ENCODE measurements at regions not wholly inside any gene's neighbourhood (a gene's known extent, or its start where the extent isn't known, plus 50 kb on each side); places are given as distances from the start of the nearest gene placed in this dataset.

GRCh38 chr7:94330269-94331020 lies 64.2 kb upstream of the COL1A2 start:
- H3K4me3 ChIP-seq = no peak overlapping the region
- intact Hi-C loops (cut with micrococcal nuclease) (no loop called here), in situ Hi-C loops (cut with MboI) (no loop called here)
- no peaks in the 10 kb centered on the region for H3K9me3 ChIP-seq (replicated peaks; ENCODE audit: control insufficient read depth, insufficient read depth, low read depth, low read length)
- no peak overlapping the region for H2AFZ ChIP-seq (ENCODE audit: low read depth, low read length)
- H3K27me3 ChIP-seq (ENCODE audit: control insufficient read depth in 2 of 2, insufficient read depth in 2 of 2, low read length in 2 of 2) = no peaks in the 10 kb centered on the region
- ChIA-PET CTCF (ENCODE audit: low intra/inter-chr PET ratio) (no interaction called here), POLR2A (no interaction called here)
- H3K4me2 ChIP-seq (ENCODE audit: insufficient read depth, low read length) = no peak overlapping the region
- H4K20me1 ChIP-seq (replicated peaks; ENCODE audit: control insufficient read depth, insufficient read depth, low read length) = no peaks in the 10 kb centered on the region
- H3K4me1 ChIP-seq (replicated peaks in 1 of 2; ENCODE audit: control insufficient read depth in 2 of 2, insufficient read depth in 2 of 2, low read length in 2 of 2) = no peaks in the 10 kb centered on the region
- 10% methylated on average over 7 of the region's 7 CpGs for WGBS (ENCODE audit: insufficient coverage, low coverage, missing lambda C conversion rate)
- DNase-seq (ENCODE audit: extremely low read depth in 1 of 4, low spot score in 3 of 4) (no peak), ATAC-seq (no peak), FAIRE-seq (no peak)
- BruUV-seq (replicated peaks) = no TSS peak
- no peaks in the 10 kb centered on the region for H3K9me1 ChIP-seq (ENCODE audit: control insufficient read depth, insufficient read depth, low read length)
- no peak overlapping the region for H3K27ac ChIP-seq (ENCODE audit: extremely low read depth, low read depth, low read length)
- H3K36me3 ChIP-seq (ENCODE audit: control insufficient read depth, insufficient read depth, low read length) = no peaks in the 10 kb centered on the region
- no peak overlapping the region for H3K9ac ChIP-seq (ENCODE audit: insufficient read depth in 1 of 2, low read depth in 2 of 2, low read length in 2 of 2)
- no peaks in the 10 kb centered on the region for H3K79me2 ChIP-seq (ENCODE audit: control insufficient read depth, insufficient read depth, low read length)
- no peak for TF ChIP-seq MEIS2 (IDR thresholded peaks at IDR 0.05; ENCODE audit: partially characterized antibody)
- TF ChIP-seq ETS1 (conservative IDR thresholded peaks at IDR 0.05; ENCODE audit: control insufficient read depth, low read depth, low read length) = no peak
- no peak for TF ChIP-seq CHD4 (IDR thresholded peaks at IDR 0.05; ENCODE audit: insufficient read depth, insufficient replicate concordance, low read depth, low read length, poor library complexity, severe bottlenecking)
- no peak for TF ChIP-seq DNMT1 (IDR thresholded peaks at IDR 0.05)
- TF ChIP-seq FOXK2 (conservative IDR thresholded peaks at IDR 0.05 in 1 of 2, IDR thresholded peaks at IDR 0.05 in 1 of 2; ENCODE audit: low read depth in 2 of 2) = no peak
- no peak for TF ChIP-seq YY1 (IDR thresholded peaks at IDR 0.05; ENCODE audit: borderline replicate concordance in 1 of 3, control insufficient read depth in 1 of 3, extremely low read depth in 1 of 3, insufficient read depth in 3 of 3, insufficient read length in 1 of 3, insufficient replicate concordance in 2 of 3, low read depth in 1 of 3, low read length in 2 of 3)
- TF ChIP-seq NCOR1 (IDR thresholded peaks at IDR 0.05) = no peak
- TF ChIP-seq TFAM (CRISPR knock-in tag; conservative IDR thresholded peaks at IDR 0.05) = no peak
- TF ChIP-seq ZC3H11A (IDR thresholded peaks at IDR 0.05; ENCODE audit: low read depth, low read length) = no peak
- no peak for TF ChIP-seq GTF2B (IDR thresholded peaks at IDR 0.05; ENCODE audit: extremely low read depth, insufficient read length)
- no peak for TF ChIP-seq ZBTB9 (CRISPR knock-in tag; IDR thresholded peaks at IDR 0.05)
- no peak for TF ChIP-seq MBD1 (CRISPR knock-in tag; IDR thresholded peaks at IDR 0.05)
- no peak for TF ChIP-seq USF1 (CRISPR knock-in tag; IDR thresholded peaks at IDR 0.05)
